A549 (cell line): ENCODE measurements at regions not wholly inside any gene's neighbourhood (a gene's known extent, or its start where the extent isn't known, plus 50 kb on each side); places are given as distances from the start of the nearest gene placed in this dataset.
A peak's percentile ranks its signal among the peaks of the same experiment; 100 is the strongest.

Experiments used
- ATAC-seq, 2 experiments: fragments of 200-7000 bp in 1 of 2; fragments of >200 bp in 1 of 2; cut with Nextera tagmentation in 1 of 2; cut with Tn5 transposase in 1 of 2; 3 replicates each; pipeline versions ENCODE4 v1.8.0 to v1.9.1; 2018 to 2020; ENCODE audit warnings: mild to moderate bottlenecking in 1 of 2, moderate library complexity in 1 of 2
- CTCF ChIA-PET: fragments of 300-600 bp; sonication (Branson Sonifier 250); formaldehyde crosslinking; extraction: SDS; loops from one replicate; lab custom pipeline; 2021; ENCODE audit warnings: antibody characterized with exemption, inconsistent platforms; lab: Yijun Ruan, JAX
- POLR2A ChIA-PET: fragments of 350-600 bp; formaldehyde crosslinking; extraction: SDS; loops from one replicate; lab custom pipeline; 2021; ENCODE audit warnings: antibody characterized with exemption, inconsistent platforms; lab: Yijun Ruan, JAX
- DNase-seq, 2 experiments: peaks; one replicate each; pipeline versions ENCODE4 v3.0.0 to v3.0.0-alpha.2; 2011 to 2016; ENCODE audit warnings: low read depth in 1 of 2, low spot score in 1 of 2
- FAIRE-seq: peaks from 2 replicates; lab custom pipeline; 2011; peaks lifted over from hg19 to GRCh38; lab: Jason Lieb, UNC
- H3K27ac ChIP-seq, 2 experiments: fragments of >200 bp; sonication (Bioruptor Twin); formaldehyde crosslinking; 3 replicates each; pipeline ENCODE4 v1.5.1; 2016 to 2017
- H3K4me1 ChIP-seq: fragments of >200 bp; sonication (Bioruptor Twin); formaldehyde crosslinking; 3 replicates; pipeline ENCODE4 v1.6.1; 2016
- H3K4me2 ChIP-seq: fragments of >200 bp; sonication (Bioruptor Twin); formaldehyde crosslinking; 3 replicates; pipeline ENCODE4 v1.6.1; 2016
- H3K4me3 ChIP-seq: fragments of >200 bp; sonication (Bioruptor Twin); formaldehyde crosslinking; 3 replicates; pipeline ENCODE4 v1.5.1; 2016
- H3K9me3 ChIP-seq: fragments of >200 bp; sonication (Bioruptor Twin); formaldehyde crosslinking; 3 replicates; pipeline ENCODE4 v1.6.1; 2016
- CBX2 ChIP-seq: fragments of 200-600 bp; sonication (generic); IDR thresholded peaks from 2 replicates; pipeline ENCODE4 v1.6.1; 2016; ENCODE audit warnings: low read depth, mild to moderate bottlenecking, borderline replicate concordance
- CBX8 ChIP-seq: fragments of 200-600 bp; sonication (generic); IDR thresholded peaks from 2 replicates; pipeline ENCODE4 v1.6.1; 2016
- CHD2 ChIP-seq: fragments of 150-350 bp; IDR thresholded peaks from 2 replicates; pipeline ENCODE4 v1.6.1; 2014; ENCODE audit warnings: low read length; ENCODE audit not compliant: partially characterized antibody
- EHF ChIP-seq: fragments of 250-450 bp; sonication (Bioruptor Pico); IDR thresholded peaks from 2 replicates; pipeline ENCODE4 v1.5.0; 2020; ENCODE audit warnings: mild to moderate bottlenecking
- EP300 ChIP-seq, 2 experiments: fragments of >200 bp; sonication (Bioruptor Twin); formaldehyde crosslinking; IDR thresholded peaks; 2 replicates in 1 of 2; 3 replicates in 1 of 2; pipeline ENCODE4 v1.6.1; 2016 to 2017
- ESRRA ChIP-seq: fragments of 150-350 bp; IDR thresholded peaks from 2 replicates; pipeline ENCODE4 v1.6.1; 2014; ENCODE audit warnings: mild to moderate bottlenecking, low read length, borderline replicate concordance
- FOSB ChIP-seq: fragments of 250-450 bp; sonication (Bioruptor Pico); IDR thresholded peaks from 2 replicates; pipeline ENCODE4 v1.5.0; 2020; ENCODE audit warnings: mild to moderate bottlenecking, moderate library complexity
- FOSL2 ChIP-seq, 2 experiments: fragments of 450-650 bp in 1 of 2; fragments of >200 bp in 1 of 2; sonication (Bioruptor Twin) in 1 of 2; formaldehyde crosslinking; IDR thresholded peaks; 2 replicates each; pipeline versions ENCODE4 v1.5.0 to v1.6.1; 2016 to 2020; ENCODE audit warnings: mild to moderate bottlenecking in 1 of 2, moderate library complexity in 1 of 2
- FOXS1 ChIP-seq: fragments of 250-450 bp; sonication (Bioruptor Pico); IDR thresholded peaks from 2 replicates; pipeline ENCODE4 v1.5.0; 2020; ENCODE audit warnings: mild to moderate bottlenecking, moderate library complexity
- GATA3 ChIP-seq: IDR thresholded peaks from 2 replicates; pipeline ENCODE4 v1.6.1; 2012; ENCODE audit warnings: borderline replicate concordance
- HMGXB4 ChIP-seq: fragments of 250-450 bp; sonication (Bioruptor Pico); IDR thresholded peaks from 2 replicates; pipeline ENCODE4 v1.5.0; 2021; ENCODE audit warnings: mild to moderate bottlenecking, moderate library complexity, borderline replicate concordance
- HOXA7 ChIP-seq: fragments of 250-450 bp; sonication (Bioruptor Pico); IDR thresholded peaks from 2 replicates; pipeline ENCODE4 v1.5.0; 2020; ENCODE audit warnings: mild to moderate bottlenecking, moderate library complexity
- HOXB13 ChIP-seq: fragments of 250-450 bp; sonication (Bioruptor Pico); IDR thresholded peaks from 2 replicates; pipeline ENCODE4 v1.5.0; 2020; ENCODE audit warnings: low read depth, mild to moderate bottlenecking, moderate library complexity
- JUN ChIP-seq, 2 experiments: fragments of >200 bp; sonication (Bioruptor Twin); formaldehyde crosslinking; IDR thresholded peaks; 2 replicates in 1 of 2; 3 replicates in 1 of 2; pipeline ENCODE4 v1.6.1; 2016 to 2017
- JUNB ChIP-seq: fragments of >200 bp; sonication (Bioruptor Twin); formaldehyde crosslinking; IDR thresholded peaks from 2 replicates; pipeline ENCODE4 v1.6.1; 2016
- MAFK ChIP-seq: fragments of 450-650 bp; IDR thresholded peaks from 2 replicates; pipeline ENCODE4 v1.6.1; 2014; ENCODE audit not compliant: partially characterized antibody
- MAX ChIP-seq: IDR thresholded peaks from 2 replicates; pipeline ENCODE4 v1.6.1; 2012
- MAZ ChIP-seq: fragments of 150-350 bp; IDR thresholded peaks from 2 replicates; pipeline ENCODE4 v1.6.1; 2014; ENCODE audit warnings: antibody characterized with exemption, low read depth, low read length, borderline replicate concordance
- NFE2L2 ChIP-seq: fragments of 150-350 bp; conservative IDR thresholded peaks from 2 replicates; pipeline ENCODE4 v1.6.1; 2014; ENCODE audit warnings: low read length
- NR3C1 ChIP-seq: fragments of >200 bp; sonication (Bioruptor Twin); formaldehyde crosslinking; IDR thresholded peaks from 3 replicates; pipeline ENCODE4 v1.6.1; 2017
- RARB ChIP-seq: fragments of 250-450 bp; sonication (Bioruptor Pico); IDR thresholded peaks from 2 replicates; pipeline ENCODE4 v1.8.0; 2021; ENCODE audit warnings: mild to moderate bottlenecking, moderate library complexity
- RCOR1 ChIP-seq: fragments of 150-350 bp; IDR thresholded peaks from 2 replicates; pipeline ENCODE4 v1.6.1; 2014; ENCODE audit warnings: antibody characterized with exemption, low read length, low read depth
- RFX5 ChIP-seq: fragments of 450-650 bp; IDR thresholded peaks from 2 replicates; pipeline ENCODE4 v1.7.1; 2014; ENCODE audit warnings: antibody characterized with exemption, mild to moderate bottlenecking, moderate library complexity
- SMC3 ChIP-seq: fragments of >200 bp; sonication (Bioruptor Twin); formaldehyde crosslinking; IDR thresholded peaks from 3 replicates; pipeline ENCODE4 v1.6.1; 2018; ENCODE audit warnings: inconsistent platforms
- TFCP2L1 ChIP-seq: fragments of 250-450 bp; sonication (Bioruptor Pico); IDR thresholded peaks from 2 replicates; pipeline ENCODE4 v1.5.0; 2021; ENCODE audit warnings: mild to moderate bottlenecking
- TP53 ChIP-seq: fragments of 250-450 bp; sonication (Bioruptor Pico); IDR thresholded peaks from 2 replicates; pipeline ENCODE4 v1.5.0; 2021; ENCODE audit warnings: mild to moderate bottlenecking, moderate library complexity
- ZC3H11A ChIP-seq: fragments of 450-650 bp; IDR thresholded peaks from 2 replicates; pipeline ENCODE4 v1.6.1; 2014; ENCODE audit warnings: antibody characterized with exemption, mild to moderate bottlenecking
- ZFP36 ChIP-seq: fragments of 450-650 bp; IDR thresholded peaks from 2 replicates; pipeline ENCODE4 v1.6.1; 2014; ENCODE audit warnings: borderline replicate concordance; ENCODE audit not compliant: partially characterized antibody
- ZNF302 ChIP-seq: fragments of 250-450 bp; sonication (Bioruptor Pico); IDR thresholded peaks from 2 replicates; pipeline ENCODE4 v1.9.0; 2021; ENCODE audit warnings: inconsistent platforms, mild to moderate bottlenecking, moderate library complexity
- WGBS: methylation state at CpG from one replicate; pipeline ENCODE4 v1.1.6; 2017; ENCODE audit errors: missing lambda C conversion rate; 5-methylcytosine and 5-hydroxymethylcytosine counted together

GRCh38 chr13:74217811-74218210 lies 83.6 kb upstream of the KLF12 start (continued):
- TF ChIP-seq FOSL2 (IDR thresholded peaks at IDR 0.05) (no peak), FOSL2 (CRISPR knock-in tag; IDR thresholded peaks at IDR 0.05) (no peak), FOSB (CRISPR knock-in tag) (no peak), TFCP2L1 (CRISPR knock-in tag) (no peak)
- TF ChIP-seq, all 56 proteins: peak for 0

GRCh38 chr13:74215420-74215819 lies 81.2 kb upstream of the KLF12 start:
- CTCF ChIA-PET: no interaction called here

GRCh38 chr13:74214321-74214720 lies 80.1 kb upstream of the KLF12 start:
- no peaks in the 10 kb centered on the region for H3K9me3 ChIP-seq
- WGBS: 56% methylated on average over 5 of the region's 5 CpGs
- CTCF ChIA-PET: no interaction called here
- H3K4me2 ChIP-seq: no peak overlapping the region
- POLR2A ChIA-PET: no interaction called here
- ATAC-seq: no peak
- TF ChIP-seq HOXB13 (CRISPR knock-in tag) (no peak), MAZ (no peak), RCOR1 (no peak), RFX5 (no peak), CHD2 (no peak), CBX2 (no peak), EHF (CRISPR knock-in tag) (no peak), JUN (IDR thresholded peaks at IDR 0.05) (no peak), FOSB (CRISPR knock-in tag) (no peak), GATA3 (no peak)
- TF ChIP-seq, all 56 proteins: peak for 0
- DNase-seq (no peak), FAIRE-seq (no peak)
- no peaks in the 10 kb centered on the region for H3K4me1 ChIP-seq
- H3K4me3 ChIP-seq: no peak overlapping the region
- no peak overlapping the region for H3K27ac ChIP-seq

More at GRCh38 chr13:74215420-74215819, 81.2 kb upstream of the KLF12 start:
- Histone ChIP-seq H3K27ac (no peak overlapping the region), H3K9me3 (no peaks in the 10 kb centered on the region), H3K4me3 (no peak overlapping the region), H3K4me2 (no peak overlapping the region), H3K4me1 (no peaks in the 10 kb centered on the region)
- ATAC-seq (no peak), DNase-seq (no peak), FAIRE-seq (no peak)
- POLR2A ChIA-PET: no interaction called here
- WGBS: 79% methylated on average over 2 of the region's 2 CpGs
- TF ChIP-seq ESRRA (no peak), SMC3 (no peak), MAFK (no peak), CBX8 (no peak)

- no peaks in the 10 kb centered on the region for H3K4me1 ChIP-seq
- ChIA-PET CTCF (interaction anchor here (0.6 kb wide), 1 partner anchor 166 kb away, joined by 3 read pairs; no protein-coding TSS in a partner anchor), POLR2A (no interaction called here)
- H3K27ac ChIP-seq: peak overlapping the region in 1 of 2 experiments; percentile 35; a peak in 1 of 6 replicates
- no peak overlapping the region for H3K4me2 ChIP-seq
- 9% methylated on average over 4 of the region's 4 CpGs for WGBS
- no peak for TF ChIP-seq NR3C1
- TF ChIP-seq HMGXB4 (CRISPR knock-in tag): no peak
- TF ChIP-seq HOXA7 (CRISPR knock-in tag): no peak
- no peak for TF ChIP-seq TP53 (CRISPR knock-in tag)
- no peak for TF ChIP-seq RFX5
- no peak for TF ChIP-seq RARB (CRISPR knock-in tag)
- no peak for TF ChIP-seq ZC3H11A
- TF ChIP-seq ZFP36: no peak
- TF ChIP-seq ZNF302: no peak
- no peak for TF ChIP-seq CBX8
- TF ChIP-seq FOXS1: no peak
- TF ChIP-seq NFE2L2: no peak
- no peak for TF ChIP-seq JUNB
- TF ChIP-seq EP300 (IDR thresholded peaks at IDR 0.05): no peak
- no peak for TF ChIP-seq MAX
- no peak overlapping the region for H3K4me3 ChIP-seq
- FAIRE-seq (no peak), ATAC-seq (peak in 1 of 2 experiments; percentile 69; a peak in 3 of 6 replicates), DNase-seq (peak in 1 of 2 experiments; percentile 15)
- no peaks in the 10 kb centered on the region for H3K9me3 ChIP-seq
Observed at GRCh38 chr13:74210693-74211393, 76.6 kb upstream of the KLF12 start.
